GM06990 (cell line): ENCODE measurements at regions not wholly inside any gene's neighbourhood (a gene's known extent, or its start where the extent isn't known, plus 50 kb on each side); places are given as distances from the start of the nearest gene placed in this dataset.

ENCODE experiments used
- DNase-seq: peaks from one replicate; pipeline ENCODE4 v3.0.0-alpha.2; 2011; ENCODE audit not compliant: insufficient read length; ENCODE audit errors: extremely low read depth
- H3K27me3 ChIP-seq: replicated peaks from 2 replicates; pipeline ENCODE4 v1.6.0; 2011; ENCODE audit warnings: low read length; ENCODE audit not compliant: control insufficient read depth, insufficient read depth
- H3K36me3 ChIP-seq: 2 replicates; pipeline ENCODE4 v1.5.1; 2011; ENCODE audit warnings: low read length; ENCODE audit not compliant: control insufficient read depth, insufficient read depth
- H3K4me3 ChIP-seq: replicated peaks from 2 replicates; pipeline ENCODE4 v1.5.1; 2011; ENCODE audit warnings: low read depth, mild to moderate bottlenecking, control low read depth, low read length
- CTCF ChIP-seq: IDR thresholded peaks from 2 replicates; pipeline ENCODE4 v1.5.1; 2011; ENCODE audit warnings: low read length, control low read depth, mild to moderate bottlenecking, inconsistent platforms; ENCODE audit not compliant: insufficient read depth, poor library complexity, severe bottlenecking

- Histone ChIP-seq H3K4me3 (no peak overlapping the region), H3K27me3 (no peaks in the 10 kb centered on the region), H3K36me3 (no peaks in the 10 kb centered on the region)
- TF ChIP-seq CTCF: no peak
- DNase-seq: no peak
These were observed 71.8 kb upstream of the UGP2 start for GRCh38 chr2:63769915-63770314.

GRCh38 chr2:63772061-63772460 is 69.6 kb upstream of the UGP2 start:
- TF ChIP-seq CTCF: no peak
- DNase-seq: no peak
- Histone ChIP-seq H3K4me3 (no peak overlapping the region), H3K27me3 (no peaks in the 10 kb centered on the region), H3K36me3 (no peaks in the 10 kb centered on the region)

GRCh38 chr2:63775191-63775590 is 66.5 kb upstream of the UGP2 start:
- Histone ChIP-seq H3K36me3 (no peaks in the 10 kb centered on the region), H3K27me3 (no peaks in the 10 kb centered on the region; the same call in 1 of the 2 replicates), H3K4me3 (no peak overlapping the region)
- no peak for TF ChIP-seq CTCF
- DNase-seq: no peak

- Histone ChIP-seq H3K27me3 (no peaks in the 10 kb centered on the region; the same call in 1 of the 2 replicates), H3K4me3 (no peak overlapping the region), H3K36me3 (no peaks in the 10 kb centered on the region)
- TF ChIP-seq CTCF: no peak
- DNase-seq: no peak
These were observed 65.3 kb upstream of the UGP2 start for GRCh38 chr2:63776382-63776781.

- DNase-seq: no peak
- no peak for TF ChIP-seq CTCF
- Histone ChIP-seq H3K36me3 (no peaks in the 10 kb centered on the region), H3K4me3 (no peak overlapping the region), H3K27me3 (no peaks in the 10 kb centered on the region; the same call in 1 of the 2 replicates)
These were observed 63.9 kb upstream of the UGP2 start for GRCh38 chr2:63777816-63778215.

- TF ChIP-seq CTCF: no peak
- Histone ChIP-seq H3K4me3 (no peak overlapping the region), H3K27me3 (no peaks in the 10 kb centered on the region; the same call in 1 of the 2 replicates), H3K36me3 (no peaks in the 10 kb centered on the region)
- DNase-seq: no peak
These were observed 63.3 kb upstream of the UGP2 start for GRCh38 chr2:63778391-63778790.
